ENCODE measurements at regions not wholly inside any gene's neighbourhood (a gene's known extent, or its start where the extent isn't known, plus 50 kb on each side); places are given as distances from the start of the nearest gene placed in this dataset.
"Not testable (repeated sequence)": the region's sequence is repeated elsewhere in the genome, so short reads cannot be mapped to it uniquely, and the experiment has no call there.

DNA sequence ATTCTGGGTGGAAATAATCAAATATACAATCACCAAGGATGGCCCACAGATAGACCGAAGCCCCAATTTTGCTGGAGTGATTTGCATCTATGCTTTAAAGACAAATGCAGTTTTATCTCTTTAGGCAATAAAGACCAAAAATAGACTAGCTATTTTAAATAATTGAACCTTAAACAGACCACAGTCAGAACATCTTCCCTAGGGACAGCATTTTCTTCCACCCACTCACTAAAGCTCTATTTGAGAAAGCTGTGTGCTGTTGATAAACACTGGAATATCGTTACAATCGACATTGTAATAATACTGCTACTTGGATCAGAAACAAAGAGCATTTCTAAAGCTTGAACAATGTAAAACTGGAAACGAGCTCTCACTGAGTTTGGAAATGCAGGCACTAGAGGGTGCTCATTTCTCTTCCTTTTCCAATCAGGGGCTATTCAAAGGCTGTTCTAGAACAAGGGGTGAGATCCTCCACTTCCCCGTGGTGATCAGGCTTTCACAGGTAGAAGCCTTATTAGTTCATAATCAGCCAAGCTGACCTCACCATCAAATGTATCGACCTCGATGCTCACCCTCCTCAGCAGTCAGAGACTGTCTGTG lies 209.3 kb upstream of the PRSS58 start:
- H3K4me3 ChIP-seq (ENCODE audit: low read length); DNase-seq (ENCODE audit: low read depth, low spot score): not testable (repeated sequence)

DNA sequence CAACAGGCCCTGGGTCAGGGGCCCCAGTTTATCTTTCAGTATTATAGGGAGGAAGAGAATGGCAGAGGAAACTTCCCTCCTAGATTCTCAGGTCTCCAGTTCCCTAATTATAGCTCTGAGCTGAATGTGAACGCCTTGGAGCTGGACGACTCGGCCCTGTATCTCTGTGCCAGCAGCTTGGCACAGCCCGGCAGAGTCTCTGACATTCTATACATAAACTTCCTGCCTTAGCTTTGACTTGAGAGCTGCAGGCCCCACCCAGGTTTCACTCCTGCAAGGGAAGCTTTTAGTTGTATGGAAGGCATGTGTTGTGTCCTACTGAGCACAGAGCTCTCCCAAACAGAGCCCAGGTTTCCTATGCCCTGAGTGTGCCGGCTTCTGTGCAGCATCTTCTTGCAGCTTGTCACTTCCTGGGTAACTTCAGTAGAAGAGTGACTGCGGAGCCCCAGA lies 205.6 kb upstream of the PRSS58 start:
- DNase-seq (ENCODE audit: low read depth, low spot score) = peak; percentile 56

DNA sequence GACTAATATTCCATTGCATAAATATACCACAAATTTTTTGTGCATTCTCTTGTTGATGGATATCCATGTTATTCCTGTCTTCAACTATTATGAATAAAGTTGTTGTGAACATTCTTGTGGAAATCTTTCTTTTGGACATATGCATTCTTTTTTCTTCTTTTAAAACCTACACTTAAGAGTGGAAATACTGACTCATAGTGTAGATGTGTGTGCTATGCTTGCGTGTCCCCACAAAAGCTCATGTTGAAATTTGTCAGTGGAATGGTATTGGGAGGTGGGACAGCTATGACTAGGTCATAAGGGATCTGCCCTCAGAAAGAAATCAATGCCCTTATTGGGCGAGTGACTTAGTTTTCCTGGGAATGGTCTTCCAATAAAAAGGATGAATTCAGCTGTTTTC lies 203.6 kb upstream of the PRSS58 start:
- H3K4me3 ChIP-seq (ENCODE audit: low read length) = no peak overlapping the region
- DNase-seq (ENCODE audit: low read depth, low spot score) = no peak

More for the DNA sequence above, 205.6 kb upstream of the PRSS58 start:
- peak overlapping the region; percentile 11 for H3K4me3 ChIP-seq (ENCODE audit: low read length)

DNA sequence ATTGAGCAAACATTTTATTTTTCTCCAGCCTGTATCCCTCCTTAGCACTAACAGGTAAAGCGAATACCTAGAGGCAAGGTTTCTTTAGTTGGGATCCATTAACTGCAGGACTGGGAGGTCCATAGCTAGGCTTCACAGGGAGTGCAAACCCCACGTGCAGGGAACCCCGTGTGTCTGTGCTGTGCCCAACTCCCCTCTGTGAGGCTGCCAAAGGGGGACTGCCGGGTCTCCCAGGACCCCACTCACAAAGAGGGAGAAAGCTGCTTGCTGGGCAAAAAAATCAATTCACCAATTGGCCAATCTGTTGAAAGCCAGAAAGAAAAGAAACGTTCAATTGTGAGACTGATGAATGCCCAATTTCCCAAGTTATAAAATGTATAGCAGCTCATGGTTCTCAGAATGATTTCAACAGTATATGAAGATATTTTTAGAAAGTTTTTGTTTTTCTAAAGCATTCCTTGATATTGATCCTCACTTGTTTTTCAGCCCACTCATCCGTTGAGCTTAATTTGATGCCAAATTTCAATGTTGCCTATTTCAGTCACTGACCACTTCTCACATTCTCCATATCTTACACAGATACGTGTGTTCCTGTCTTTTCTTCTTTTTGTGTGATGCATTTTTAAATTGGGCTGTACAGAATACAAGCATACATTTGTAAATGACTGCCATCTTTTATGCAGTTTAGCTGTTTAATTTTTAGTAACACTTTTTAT lies 202.7 kb upstream of the PRSS58 start:
- DNase-seq (ENCODE audit: low read depth, low spot score) = no peak
- H3K4me3 ChIP-seq (ENCODE audit: low read length) = no peak overlapping the region

DNA sequence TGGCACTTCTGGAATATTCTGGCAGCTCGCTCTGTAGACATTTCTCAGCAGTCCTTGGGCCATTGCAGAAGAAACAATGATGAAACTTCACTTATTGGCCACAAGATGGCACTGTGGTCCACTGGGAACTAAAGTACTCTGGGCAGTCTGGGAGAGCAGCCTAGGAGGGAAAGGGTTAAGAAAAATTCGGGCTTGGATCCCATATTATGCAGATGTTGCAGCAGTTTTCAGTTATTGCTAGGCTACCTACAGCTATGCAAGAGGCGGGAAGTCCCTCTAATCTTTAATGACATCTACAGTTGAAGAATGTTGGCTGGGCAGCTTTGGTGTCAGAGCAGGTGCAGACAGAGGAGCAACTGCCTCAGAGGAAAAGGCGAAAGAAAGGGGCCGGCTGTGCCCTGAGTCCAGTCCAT lies 201.7 kb upstream of the PRSS58 start:
- peak; percentile 86 for DNase-seq (ENCODE audit: low read depth, low spot score)
- no peak overlapping the region for H3K4me3 ChIP-seq (ENCODE audit: low read length)

DNA sequence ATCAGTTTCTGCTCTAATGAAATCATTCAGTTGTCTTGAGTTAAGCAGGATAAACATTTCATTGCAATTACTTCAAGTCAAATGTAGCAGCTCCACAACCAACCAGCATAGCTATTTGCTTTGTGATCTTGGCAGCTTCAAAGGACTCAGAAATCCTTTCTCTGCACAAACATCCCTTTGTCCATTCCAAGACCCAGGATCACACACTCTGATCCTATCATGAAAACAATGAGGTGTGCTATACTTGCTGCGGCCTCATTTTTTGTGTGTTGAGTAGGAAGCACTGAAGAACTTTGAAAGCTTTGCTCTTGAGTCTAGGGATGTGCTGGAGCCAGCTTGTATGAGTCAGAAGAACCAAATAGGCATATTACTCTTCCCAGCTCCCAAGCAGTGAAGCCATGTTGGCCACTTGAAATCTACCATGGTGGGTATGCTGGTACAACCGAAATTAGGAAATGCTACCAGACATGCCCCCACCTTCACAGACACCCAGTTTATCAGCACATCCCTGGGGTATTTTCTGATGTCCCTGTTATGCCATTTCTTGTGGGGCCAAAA lies 199.4 kb upstream of the PRSS58 start:
- no peak overlapping the region for H3K4me3 ChIP-seq (ENCODE audit: low read length)
- DNase-seq (ENCODE audit: low read depth, low spot score) = no peak

DNA sequence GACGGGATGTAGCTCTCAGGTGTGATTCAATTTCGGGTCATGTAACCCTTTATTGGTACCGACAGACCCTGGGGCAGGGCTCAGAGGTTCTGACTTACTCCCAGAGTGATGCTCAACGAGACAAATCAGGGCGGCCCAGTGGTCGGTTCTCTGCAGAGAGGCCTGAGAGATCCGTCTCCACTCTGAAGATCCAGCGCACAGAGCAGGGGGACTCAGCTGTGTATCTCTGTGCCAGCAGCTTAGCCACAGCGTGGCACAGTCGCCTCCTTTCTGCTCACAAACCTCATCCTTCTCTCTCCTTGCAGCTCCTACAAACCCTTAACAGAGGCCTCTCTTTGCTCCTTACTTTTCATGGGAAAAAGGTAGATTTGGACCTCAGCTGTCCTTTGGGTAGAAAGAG lies 197.5 kb upstream of the PRSS58 start:
- H3K4me3 ChIP-seq (ENCODE audit: low read length) = peak overlapping the region; percentile 4; the same call in 1 of the 2 replicates
- no peak for DNase-seq (ENCODE audit: low read depth, low spot score)

DNA sequence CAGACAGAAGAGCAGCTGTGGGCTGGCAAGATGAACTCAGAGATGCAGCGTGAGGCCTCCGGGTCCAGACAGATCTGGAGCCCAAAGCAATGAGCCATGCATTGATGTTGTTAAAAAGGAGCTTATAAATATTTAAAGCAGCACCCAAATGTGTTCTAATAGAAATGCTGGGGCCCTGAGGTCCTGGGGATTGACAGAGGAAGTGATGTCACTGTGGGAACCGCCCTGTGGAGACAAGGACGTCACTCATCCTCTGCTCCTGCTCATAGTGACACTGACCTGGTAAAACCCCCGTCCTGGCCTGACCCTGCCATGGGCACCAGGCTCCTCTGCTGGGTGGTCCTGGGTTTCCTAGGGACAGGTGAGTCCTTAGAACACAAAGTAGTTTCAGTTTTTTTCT lies 197.0 kb upstream of the PRSS58 start:
- peak overlapping the region; percentile 4; the same call in 1 of the 2 replicates for H3K4me3 ChIP-seq (ENCODE audit: low read length)
- DNase-seq (ENCODE audit: low read depth, low spot score) = no peak

DNA sequence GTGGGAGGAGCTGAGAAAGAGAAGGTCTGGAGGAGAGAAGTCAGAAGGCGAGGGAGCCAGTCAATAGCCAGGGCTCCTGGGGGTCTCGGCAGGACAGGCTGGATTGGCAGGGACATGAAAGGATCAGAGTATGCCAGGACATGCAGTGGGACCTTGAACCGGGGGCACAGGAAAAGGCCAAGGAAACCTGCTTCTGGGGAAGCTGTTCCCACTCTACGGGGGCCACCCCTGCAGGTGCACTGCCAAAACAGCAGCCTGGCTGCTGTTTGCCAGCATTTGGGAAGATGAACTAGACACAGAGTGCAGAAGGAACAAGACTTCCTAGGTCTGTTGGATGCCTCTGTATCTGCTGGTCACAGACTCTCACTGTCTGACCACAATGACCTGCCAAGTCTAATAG lies 194.9 kb upstream of the PRSS58 start:
- no peak overlapping the region for H3K4me3 ChIP-seq (ENCODE audit: low read length)
- no peak for DNase-seq (ENCODE audit: low read depth, low spot score)

DNA sequence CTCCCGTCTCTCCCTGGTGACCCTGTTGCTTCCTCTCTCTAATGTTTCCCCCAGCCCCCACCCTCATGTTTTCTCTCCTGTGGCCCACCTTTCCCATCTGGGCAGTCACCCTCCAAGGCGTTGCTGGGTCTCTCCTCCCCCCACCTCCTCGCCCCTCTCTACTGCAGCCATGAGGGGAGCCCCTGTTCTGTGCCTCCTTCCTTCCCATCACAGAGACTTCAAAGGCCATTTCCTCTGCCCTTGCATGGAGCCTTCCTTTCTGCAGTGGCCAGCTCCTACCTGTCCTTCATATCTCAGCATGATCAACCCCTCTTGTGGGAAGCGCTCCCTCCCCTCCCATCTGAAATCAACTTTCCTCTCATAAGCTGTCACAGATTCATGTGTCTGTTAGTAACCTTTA lies 194.0 kb upstream of the PRSS58 start:
- no peak for DNase-seq (ENCODE audit: low read depth, low spot score)
- no peak overlapping the region for H3K4me3 ChIP-seq (ENCODE audit: low read length)

DNA sequence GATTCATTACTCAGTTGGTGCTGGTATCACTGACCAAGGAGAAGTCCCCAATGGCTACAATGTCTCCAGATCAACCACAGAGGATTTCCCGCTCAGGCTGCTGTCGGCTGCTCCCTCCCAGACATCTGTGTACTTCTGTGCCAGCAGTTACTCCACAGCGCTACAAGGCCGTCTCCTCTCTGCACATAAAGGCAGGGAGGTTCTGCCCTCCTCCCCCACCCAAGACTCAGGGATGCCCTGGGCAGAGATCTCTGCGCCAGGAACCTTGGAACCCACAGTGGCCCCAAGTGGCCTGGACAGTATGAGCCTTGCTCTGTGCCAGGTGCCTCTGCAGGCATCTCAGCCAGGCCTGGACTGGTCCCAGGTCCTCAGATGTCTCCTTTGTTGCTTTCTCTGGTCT lies 193.4 kb upstream of the PRSS58 start:
- no peak overlapping the region for H3K4me3 ChIP-seq (ENCODE audit: low read length)
- no peak for DNase-seq (ENCODE audit: low read depth, low spot score)

DNA sequence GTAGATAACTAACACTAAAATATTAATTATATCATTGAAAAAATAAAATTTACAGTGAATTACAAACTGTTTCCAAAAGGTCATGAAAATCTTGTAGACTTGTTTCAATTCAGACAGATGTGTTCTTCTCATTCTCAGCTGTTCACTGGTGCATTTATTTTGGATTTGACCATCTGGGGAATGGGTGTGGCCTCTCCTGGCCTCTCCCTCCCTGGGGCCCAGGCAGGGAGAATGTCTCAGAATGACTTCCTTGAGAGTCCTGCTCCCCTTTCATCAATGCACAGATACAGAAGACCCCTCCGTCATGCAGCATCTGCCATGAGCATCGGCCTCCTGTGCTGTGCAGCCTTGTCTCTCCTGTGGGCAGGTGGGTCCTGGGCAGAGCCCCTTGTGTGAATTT lies 192.8 kb upstream of the PRSS58 start:
- no peak overlapping the region for H3K4me3 ChIP-seq (ENCODE audit: low read length)
- DNase-seq (ENCODE audit: low read depth, low spot score) = no peak

DNA sequence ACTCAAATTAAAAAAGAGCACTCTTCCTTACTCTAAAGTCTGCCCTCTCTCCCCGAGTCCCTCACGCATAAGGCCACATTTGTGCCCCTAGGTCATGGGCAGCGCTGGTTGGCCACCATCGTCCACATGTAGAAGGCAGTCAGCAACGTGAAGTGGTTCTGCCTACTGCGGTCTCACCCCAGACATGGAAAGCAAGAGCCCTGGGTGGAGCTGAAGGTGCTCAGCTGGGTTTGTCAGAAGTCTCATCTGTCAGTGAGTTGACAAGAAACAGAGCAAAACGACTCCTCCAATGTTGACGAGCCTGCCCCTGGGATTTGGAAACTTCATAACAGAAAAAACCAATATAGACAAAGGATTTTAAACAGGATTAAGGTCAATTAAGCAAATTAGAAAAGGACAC lies 192.3 kb upstream of the PRSS58 start:
- no peak overlapping the region for H3K4me3 ChIP-seq (ENCODE audit: low read length)
- no peak for DNase-seq (ENCODE audit: low read depth, low spot score)

DNA sequence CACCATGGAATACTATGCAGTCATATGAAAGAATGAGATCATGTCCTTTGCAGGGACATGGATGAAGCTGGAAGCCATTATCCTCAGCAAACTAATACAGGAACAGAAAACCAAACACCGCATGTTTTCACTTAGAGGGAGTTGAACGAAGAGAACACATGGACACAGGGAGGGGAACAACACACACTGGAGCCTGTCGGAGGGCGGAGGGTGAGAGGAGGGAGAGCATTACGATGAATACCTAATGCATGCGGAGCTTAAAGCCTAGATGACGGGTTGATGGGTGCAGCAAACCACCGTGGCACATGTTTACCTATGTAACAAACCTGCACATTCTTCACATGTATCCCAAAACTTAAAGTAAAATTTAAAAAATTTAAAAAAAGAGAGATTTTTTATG lies 191.0 kb upstream of the PRSS58 start:
- not testable (repeated sequence) for H3K4me3 ChIP-seq (ENCODE audit: low read length); DNase-seq (ENCODE audit: low read depth, low spot score)

DNA sequence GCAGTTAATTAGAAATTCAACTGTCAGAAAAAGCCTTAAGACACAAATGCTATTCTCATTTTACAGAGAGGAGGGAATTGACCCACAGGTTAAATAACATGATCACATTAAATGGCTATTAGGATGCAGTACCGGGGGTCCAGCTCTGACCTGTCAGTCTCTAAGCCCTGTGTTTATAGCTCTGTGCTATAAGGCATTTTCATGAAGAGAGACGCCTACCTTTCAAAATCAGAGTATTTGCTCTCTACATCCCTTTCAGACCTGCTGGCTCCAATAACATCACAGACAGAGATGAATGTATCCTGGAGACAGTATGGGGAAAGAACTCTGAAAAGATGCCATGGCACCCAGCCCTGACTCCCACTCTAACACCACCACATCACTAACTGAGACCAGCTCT lies 189.9 kb upstream of the PRSS58 start:
- no peak overlapping the region for H3K4me3 ChIP-seq (ENCODE audit: low read length)
- DNase-seq (ENCODE audit: low read depth, low spot score) = no peak

DNA sequence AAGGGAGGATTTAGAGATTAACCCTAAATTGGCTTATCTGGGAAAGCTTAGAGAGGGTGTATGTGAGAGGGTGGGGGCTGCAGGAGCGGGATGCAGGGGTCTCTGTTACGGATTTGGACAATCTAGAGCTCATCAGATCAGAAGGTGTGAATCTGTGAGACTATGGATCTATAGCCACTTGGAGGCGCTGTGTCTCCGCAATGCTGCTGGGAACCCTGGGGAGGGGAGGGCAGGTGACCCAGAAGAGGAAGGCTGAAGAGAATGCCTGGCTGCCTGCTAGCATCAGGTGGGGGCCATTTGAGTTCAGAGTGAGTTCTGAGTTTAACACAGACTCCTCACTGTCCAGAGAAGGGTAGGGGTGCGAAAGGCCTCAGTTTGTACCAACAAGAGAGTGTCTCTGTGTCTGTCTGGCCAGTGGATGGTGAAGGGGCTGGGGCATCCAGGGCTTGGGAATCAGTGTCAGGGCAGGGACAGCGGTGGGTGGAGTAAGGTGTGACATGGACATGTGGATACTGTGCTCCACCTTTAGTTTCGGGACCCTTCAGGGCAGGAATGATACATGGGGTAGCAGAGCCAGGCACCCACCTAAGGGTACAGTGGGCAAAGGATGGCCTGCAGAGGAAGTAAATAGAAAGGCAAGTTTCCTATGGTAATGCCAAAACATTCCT lies 187.3 kb upstream of the PRSS58 start:
- no peak overlapping the region for H3K4me3 ChIP-seq (ENCODE audit: low read length)
- DNase-seq (ENCODE audit: low read depth, low spot score) = no peak

DNA sequence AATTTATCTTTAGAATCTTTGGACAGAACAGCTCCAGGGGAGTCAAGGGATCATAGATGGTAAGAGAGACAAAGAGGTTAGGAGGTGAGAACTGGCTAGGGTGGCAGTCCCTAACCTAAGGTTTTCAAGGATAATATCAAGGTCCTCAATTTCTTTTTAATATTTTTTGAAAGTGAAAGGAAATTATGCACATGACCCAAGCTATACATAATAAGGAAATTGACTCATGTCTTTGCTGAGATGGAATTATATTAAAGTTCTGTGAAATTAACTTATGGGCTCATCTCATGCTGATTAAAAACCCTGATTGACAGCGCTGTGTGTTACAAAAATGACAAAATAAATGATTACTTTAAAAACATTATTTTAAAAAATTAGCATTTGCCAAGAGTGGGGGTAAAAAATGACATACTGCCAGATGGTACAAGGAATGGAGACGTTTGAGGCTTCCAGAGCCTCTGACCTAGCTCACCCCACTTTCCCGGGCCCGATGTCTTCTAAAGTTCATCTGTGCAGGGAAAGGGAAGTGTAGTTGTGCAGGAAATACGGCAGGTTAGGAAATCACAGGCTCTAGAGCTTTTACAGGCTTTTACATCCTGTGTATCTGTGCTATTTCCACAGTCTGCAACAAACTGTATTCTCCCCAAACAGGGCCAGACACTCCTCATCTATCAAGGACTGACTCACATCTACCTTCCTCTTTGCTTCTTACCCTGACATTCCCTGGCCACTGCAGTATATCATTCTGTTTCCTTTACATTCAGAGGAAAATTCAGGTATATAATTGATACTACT lies 185.6 kb upstream of the PRSS58 start:
- DNase-seq (ENCODE audit: low read depth, low spot score) = no peak
- H3K4me3 ChIP-seq (ENCODE audit: low read length) = no peak overlapping the region

DNA sequence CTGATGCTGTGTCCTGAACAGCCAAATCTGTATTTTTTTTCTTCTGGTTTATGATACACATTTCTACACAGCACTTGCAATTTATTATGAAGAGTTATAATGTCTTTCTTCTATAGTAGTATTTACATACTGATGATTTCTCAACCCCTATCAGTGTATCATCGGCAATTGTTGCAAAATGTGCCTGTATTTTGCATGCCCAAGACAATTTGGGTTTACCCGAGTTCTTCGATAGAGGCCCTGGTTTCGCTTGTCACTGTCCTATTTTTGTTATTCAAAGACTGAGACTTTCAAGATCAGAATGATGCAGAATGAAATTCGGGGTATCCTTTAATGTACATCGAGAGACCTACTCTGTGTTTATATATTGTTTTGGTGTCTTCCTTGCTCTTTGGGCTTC lies 184.5 kb upstream of the PRSS58 start:
- no peak overlapping the region for H3K4me3 ChIP-seq (ENCODE audit: low read length)
- DNase-seq (ENCODE audit: low read depth, low spot score) = no peak

DNA sequence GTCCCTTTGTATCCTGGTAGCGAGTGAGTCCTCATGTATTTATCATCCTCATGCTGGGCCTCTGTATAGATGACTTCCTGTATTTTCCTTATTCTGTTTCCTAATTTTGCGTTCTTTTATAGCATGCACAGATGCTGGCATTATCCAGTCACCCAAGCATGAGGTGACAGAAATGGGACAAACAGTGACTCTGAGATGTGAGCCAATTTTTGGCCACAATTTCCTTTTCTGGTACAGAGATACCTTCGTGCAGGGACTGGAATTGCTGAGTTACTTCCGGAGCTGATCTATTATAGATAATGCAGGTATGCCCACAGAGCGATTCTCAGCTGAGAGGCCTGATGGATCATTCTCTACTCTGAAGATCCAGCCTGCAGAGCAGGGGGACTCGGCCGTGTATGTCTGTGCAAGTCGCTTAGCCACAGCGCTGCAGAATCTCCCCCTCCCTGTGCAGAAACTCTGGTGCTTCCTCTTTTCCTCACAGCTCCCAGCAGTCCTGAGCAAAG lies 183.1 kb upstream of the PRSS58 start:
- H3K4me3 ChIP-seq (ENCODE audit: low read length) = peak overlapping the region; percentile 4; the same call in 1 of the 2 replicates

More for the DNA sequence above, 183.1 kb upstream of the PRSS58 start:
- DNase-seq (ENCODE audit: low read depth, low spot score) = peak; percentile 76
